ENCODE measurements at regions not wholly inside any gene's neighbourhood (a gene's known extent, or its start where the extent isn't known, plus 50 kb on each side); places are given as distances from the start of the nearest gene placed in this dataset.
"Not testable (repeated sequence)": the region's sequence is repeated elsewhere in the genome, so short reads cannot be mapped to it uniquely, and the experiment has no call there.

DNA sequence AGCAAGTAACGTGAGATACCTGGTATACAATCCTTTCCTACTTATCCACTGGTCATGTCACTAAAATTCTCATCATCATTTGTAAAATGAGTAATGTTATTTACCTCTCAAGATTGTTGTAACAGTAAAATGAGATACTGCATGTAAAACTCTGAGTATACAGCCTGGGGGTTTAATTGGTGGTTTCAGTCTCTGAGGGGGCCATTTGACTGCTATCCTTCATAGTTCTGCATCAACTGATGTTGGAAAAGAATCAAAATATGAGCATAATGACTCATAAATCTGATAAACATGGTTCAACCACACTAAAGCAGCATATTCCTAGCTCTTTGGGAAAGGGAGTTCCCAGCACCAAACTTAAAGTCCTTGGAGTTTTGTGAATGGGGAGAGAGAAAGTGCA, 181.0 kb upstream of the GHR start:
- no peak for DNase-seq (ENCODE audit: low read depth)

DNA sequence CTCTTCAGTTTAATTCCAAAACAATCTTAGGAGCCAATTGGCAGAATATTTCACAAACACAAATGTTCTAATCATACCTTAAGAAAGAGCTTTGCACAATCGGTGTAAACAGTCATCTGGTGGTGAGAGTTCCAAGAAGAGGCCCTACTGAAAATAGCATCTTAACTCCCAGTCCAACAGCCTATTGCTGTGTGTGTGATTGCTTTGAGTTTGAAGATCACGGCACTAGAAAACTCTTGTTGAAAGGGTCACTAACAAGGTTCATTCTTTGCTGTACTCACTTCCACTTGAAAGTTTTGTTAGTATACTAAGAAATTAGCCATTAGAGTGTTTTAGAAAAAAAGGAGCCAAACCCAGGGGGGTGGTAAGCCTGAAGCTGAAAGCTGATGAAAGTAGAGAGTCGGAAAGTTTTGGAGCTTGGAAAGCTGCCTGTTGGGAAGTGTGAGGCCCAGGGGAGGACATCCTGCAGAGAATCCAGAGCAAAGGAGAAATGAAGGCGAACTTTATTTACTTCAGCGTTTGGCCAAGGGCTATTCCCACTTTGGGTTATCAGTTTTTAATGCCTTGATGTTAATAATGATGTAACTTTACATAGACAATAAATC, 180.3 kb upstream of the GHR start:
- no peak for DNase-seq (ENCODE audit: low read depth)

DNA sequence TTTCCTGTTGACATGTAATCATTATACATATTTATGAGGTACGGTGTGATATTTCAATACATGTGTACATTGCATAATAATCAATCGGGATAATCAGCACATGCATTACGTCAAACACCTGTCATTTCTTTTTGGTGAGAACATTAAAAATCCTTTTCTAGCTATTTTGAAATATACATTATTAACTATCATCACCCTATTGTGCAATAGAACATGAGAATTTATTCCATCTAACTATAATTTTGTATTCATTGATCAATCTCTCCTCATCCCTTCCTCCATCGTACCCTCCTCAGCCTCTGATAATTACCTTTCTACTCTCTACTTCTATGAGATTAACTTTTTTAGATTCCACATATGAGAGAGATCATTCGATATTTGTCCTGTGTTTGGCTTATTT, 170.9 kb upstream of the GHR start:
- no peak for DNase-seq (ENCODE audit: low read depth)

DNA sequence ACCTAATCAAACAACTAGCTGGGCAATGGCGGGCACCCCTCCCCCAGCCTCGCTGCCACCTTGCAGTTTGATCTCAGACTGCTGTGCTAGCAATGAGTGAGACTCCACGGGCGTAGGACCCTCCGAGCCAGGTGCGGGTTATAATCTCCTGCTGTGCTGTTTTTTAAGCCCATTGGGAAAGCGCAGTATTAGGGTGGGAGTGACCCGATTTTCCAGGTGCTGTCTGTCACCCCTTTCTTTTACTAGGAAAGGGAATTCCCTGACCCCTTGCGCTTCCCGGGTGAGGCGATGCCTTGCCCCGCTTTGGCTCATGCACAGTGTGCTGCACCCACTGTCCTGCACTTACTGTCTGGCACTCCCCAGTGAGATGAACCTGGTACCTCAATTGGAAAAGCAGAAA, 163.3 kb upstream of the GHR start:
- DNase-seq (ENCODE audit: low read depth), result not testable (repeated sequence)

DNA sequence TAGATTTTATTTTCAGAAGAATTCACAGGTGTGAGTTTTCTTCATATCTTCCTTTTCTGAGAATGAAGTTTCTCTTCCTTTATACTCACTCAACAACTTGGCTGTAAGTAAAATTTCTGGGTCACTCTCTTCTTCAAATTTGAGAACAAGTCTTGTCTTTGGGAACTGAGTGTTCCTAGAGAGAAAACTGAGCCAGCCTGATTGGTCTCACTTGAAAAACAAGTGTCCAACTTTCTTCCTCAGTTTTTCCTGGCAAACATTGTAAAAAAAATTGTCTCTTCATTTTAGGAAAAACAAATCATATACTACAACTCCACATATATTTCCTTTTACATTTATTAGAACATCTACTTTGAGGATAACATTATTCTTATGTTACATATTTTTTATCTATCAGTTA, 156.1 kb upstream of the GHR start:
- DNase-seq (ENCODE audit: low read depth), result no peak

DNA sequence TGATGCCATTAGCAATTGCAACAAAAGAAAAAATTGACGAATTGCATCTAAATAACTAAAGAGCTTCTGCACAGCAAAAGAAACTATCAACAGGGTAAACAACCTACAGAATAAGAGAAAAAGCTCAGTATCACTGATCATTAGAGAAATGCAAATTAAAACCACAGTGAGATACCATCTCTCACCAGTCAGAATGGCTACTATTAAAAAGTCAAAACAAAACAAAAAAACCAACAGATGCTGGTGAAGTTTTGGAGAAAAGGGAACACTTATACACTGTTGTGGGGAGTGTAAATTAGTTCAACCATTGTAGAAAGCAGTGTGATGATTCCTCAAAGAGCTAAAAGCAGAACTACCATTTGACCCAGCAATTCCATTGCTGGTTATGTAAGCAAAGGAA, 155.1 kb upstream of the GHR start:
- not testable (repeated sequence) for DNase-seq (ENCODE audit: low read depth)

DNA sequence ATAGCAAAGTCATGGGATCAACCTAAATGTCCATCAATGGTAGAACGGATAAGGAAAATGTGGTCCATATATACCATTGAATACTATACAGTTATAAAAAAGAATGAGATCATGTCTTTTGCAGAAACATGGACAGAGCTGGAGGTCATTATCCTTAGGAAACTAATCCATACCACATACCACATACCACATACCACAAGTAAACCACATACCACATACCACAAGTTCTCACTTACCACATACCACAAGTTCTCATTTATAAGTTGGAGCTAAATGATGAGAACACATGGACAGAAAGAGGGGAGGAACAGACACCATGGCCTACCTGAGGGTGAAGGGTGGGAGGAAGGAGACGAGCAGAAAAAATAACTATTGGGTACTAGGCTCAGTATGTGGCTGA, 154.6 kb upstream of the GHR start:
- DNase-seq (ENCODE audit: low read depth), result no peak

DNA sequence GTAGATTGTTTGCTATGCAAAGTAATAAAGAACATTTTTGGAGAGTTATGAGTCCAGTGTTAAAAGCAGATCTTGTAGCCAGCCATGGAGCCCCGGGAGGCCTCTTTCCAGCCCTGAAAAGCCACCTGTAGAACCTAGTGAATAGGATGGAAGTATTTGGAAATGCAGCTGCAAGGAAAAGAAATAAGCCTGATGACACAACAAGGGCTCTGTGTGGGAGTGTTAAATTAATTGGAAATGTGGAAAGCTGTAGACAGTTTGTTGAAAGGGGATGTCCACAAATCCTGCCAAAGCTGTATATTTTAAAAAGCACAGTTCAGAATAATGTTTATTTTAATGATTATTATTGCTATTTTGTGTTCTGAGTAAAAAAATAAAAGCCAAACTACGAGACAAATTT, 152.5 kb upstream of the GHR start:
- DNase-seq (ENCODE audit: low read depth), result no peak

DNA sequence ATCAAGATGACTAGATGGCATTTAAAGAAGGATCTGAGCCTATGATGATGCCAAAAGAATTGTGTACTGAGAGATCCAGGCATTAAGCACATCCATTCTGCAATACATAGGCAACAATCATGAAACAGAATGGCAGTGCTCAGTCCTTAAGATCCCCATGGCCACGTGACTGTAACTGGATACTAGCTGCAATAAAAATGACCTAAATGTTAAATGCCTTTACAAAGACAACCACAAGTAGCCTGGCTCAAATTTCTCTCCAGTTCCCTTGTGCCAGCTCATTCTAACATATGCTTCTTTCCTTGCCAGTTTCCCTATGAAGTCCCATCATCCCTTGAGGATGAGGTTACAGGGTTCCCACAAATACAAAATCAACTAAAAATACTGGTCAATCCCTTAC, 148.3 kb upstream of the GHR start:
- no peak for DNase-seq (ENCODE audit: low read depth)

DNA sequence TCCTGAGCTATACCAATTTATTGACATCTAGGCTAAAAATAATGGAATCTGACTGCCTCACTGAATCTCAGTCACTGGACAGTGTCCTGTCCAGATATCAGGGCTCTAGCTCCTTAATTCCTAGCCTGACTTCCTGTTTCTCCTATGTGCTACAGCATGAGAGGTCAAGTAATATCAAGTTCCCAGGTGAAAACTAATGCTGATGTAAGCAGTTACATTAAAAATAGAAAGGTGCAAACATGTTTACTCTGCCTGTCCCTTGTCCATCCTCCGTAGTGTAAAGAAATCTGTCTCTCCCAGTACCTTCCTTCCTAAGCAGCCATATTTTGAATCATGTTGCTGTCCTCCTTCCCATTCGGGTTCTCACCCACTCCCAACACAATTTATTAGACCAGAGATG, 145.9 kb upstream of the GHR start:
- DNase-seq (ENCODE audit: low read depth), result no peak

DNA sequence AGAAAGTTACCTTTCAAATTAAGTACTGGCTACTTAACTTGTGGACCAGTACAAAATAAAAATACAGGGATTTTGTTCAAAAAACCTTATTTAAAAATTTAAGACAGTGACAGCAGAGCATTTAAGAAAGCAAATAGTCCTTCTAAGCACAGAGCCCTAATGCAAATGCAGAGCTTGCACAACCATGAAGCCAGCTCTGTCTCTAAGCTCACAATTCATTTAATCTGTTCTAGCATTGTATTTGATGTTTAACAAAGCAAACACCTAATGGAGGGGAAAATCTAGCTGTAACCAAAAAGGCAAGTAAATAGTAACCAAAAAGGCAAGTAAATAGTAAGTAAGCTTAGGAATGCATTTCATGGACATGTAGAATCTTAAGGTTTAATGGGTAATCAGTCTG, 138.7 kb upstream of the GHR start:
- DNase-seq (ENCODE audit: low read depth), result no peak

DNA sequence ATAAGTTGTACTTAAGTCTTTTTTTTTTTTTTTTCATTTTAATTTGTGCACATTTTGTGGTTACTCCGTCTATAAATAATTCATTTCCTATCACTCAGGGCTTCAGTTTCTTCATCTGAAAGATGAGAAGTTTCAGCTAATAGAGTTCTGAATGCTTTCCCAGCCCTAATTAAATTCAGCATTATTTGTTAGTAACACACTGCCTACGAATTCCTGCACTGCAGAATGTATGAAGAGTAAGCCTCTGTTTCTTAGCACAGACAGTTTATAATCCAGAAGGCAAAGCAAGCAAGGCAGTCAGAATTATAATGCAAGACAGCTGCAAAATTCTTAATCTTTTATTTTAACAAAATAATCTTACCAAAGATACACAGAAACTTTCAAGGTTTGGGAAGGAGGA, 138.0 kb upstream of the GHR start:
- no peak for DNase-seq (ENCODE audit: low read depth)

DNA sequence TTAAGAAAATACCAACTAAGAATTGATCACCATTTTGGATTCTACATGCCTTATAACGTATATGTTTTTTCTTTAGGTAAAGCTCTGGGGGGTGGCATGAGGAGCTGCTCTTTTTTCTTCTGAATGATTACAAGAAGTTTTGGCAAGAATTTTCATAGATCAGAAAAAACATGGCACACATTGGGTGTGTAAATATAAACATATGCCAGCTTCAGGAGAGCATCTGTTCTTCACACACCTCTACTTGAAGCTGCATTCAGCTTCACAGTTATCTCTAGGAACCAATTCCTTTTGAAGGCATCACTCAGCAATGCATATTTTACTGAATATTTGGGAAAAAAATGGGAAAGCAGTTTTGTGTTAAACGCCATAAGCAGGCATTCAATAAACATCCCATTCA, 122.7 kb upstream of the GHR start:
- DNase-seq (ENCODE audit: low read depth), result no peak

DNA sequence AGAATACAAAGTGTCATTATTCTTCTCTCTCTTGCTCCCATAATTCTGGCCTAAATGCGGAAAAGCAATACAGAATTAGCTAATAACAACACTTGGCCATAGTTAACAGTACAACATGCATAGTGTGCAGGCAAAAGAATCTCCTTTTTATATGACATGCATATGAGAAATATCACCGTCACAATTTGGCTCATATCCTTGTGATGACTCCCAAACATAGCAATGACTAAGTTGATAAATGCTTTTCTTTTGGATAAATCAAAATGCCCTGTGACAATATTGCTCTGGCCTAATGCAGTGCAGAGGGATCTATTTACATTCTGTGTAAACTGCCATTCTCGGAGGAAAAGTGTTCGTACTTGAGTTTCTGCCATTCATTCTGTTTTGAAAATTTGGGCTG, 121.9 kb upstream of the GHR start:
- no peak for DNase-seq (ENCODE audit: low read depth)

DNA sequence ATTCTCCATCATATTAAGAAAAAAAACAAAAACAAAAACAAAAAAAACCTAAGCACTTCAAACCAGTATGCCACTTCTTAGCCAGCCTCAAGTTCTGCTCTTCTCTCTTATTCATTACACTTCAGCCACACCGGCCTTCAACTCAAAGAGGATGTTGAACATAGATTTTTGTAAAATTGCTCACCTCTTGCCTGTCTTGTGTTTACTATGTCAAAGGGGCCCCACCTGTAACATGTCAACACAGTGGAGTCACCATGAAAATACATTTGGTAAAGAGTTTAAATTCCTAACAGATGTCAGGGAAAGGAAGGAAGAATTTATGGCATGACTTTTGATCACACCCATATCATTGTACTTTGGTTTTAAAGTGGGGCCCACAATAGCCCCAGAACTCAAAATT, 121.1 kb upstream of the GHR start:
- no peak for DNase-seq (ENCODE audit: low read depth)

DNA sequence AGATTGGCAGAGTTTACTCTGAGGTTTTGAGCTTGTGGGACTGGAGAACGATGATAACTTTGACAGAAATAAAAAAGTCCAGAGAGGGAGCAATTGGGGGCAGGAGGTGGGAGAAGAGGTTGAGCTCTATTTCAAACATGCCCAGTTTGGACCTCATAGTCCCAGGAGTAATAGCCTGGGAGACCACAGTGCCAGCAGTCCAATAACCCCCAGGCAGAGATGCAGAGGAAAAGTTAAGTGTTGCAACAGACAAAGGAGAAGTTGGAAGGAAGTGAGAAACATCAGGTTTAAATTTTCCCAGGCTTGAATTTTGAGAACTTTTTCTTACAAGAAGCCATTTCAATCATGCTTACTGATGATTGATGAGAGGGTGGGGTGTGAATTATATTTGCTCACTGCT, 117.0 kb upstream of the GHR start:
- DNase-seq (ENCODE audit: low read depth), result no peak

DNA sequence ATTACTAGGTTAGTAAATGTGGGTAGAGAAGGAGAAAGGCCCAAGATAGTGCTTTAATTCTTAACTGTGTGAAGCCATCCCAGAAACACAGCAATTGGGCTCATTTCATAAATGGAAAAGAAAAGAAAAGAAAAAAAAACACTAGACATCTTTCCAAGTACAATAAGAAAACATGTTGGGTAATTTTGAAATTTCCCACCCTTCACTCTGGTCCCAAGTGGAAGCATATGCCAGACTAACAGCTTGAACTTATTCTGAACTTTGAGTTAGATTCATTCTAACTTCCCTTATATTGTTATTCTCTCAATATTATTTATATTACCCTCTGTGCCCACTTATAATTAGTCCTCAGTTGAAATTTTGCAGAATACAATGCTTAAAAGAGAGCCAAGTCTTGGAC, 113.4 kb upstream of the GHR start:
- DNase-seq (ENCODE audit: low read depth), result no peak

DNA sequence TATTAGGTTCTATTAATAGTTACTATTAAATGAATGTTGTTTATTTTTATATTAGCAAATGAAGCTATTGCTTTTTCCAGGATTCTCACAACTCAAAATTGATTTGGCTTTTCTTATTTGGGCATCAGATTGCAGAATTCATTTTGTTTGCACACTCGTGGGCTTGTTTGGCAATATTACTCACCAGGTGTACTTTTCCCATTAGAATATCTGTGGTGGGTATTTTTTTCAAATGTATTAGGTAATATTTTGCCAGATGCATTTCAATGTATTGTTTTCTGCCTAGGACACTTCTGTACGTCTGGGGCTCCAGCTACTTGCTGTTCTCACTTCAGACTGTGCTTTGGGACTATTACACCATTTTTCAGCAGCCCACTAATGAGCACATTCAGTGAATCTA, 108.0 kb upstream of the GHR start:
- DNase-seq (ENCODE audit: low read depth), result no peak

DNA sequence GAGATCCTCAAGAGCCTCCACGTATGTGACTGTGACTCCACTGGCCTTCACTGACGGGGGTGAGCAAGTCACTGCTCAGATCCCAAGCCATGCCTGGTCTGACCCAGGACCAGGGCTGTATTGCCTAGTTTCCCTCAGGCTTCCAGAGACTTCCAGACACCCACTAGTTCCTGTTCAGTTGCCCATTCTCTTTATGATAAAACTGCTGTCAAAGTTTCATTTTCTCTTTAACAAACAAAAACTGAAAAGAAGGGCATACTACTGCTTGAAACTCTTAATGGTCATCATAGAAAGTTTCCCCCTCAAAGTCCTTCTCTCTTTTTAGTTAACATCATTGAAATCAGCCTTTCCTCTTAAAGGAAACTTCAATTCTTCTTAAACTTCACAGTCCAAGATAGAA, 105.7 kb upstream of the GHR start:
- DNase-seq (ENCODE audit: low read depth), result no peak

DNA sequence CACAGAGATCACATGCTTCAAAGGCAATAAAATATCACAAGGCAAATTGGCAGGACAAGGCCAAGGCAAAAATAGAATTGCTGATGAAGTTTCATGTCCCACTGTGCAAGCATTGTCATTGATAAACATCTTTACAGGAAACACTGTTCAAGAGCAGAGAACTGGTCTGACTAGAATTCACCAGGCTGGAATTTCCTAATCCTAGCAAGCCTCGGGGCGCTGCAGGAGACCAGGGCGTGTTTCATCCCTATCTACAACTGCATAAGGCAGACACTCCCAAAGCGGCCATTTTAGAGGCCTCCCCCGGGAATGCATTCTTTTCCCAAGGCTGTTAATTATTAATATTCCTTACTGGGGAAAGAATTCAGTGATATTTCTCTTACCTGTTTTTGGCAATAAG, 103.7 kb upstream of the GHR start:
- DNase-seq (ENCODE audit: low read depth), result not testable (repeated sequence)

DNA sequence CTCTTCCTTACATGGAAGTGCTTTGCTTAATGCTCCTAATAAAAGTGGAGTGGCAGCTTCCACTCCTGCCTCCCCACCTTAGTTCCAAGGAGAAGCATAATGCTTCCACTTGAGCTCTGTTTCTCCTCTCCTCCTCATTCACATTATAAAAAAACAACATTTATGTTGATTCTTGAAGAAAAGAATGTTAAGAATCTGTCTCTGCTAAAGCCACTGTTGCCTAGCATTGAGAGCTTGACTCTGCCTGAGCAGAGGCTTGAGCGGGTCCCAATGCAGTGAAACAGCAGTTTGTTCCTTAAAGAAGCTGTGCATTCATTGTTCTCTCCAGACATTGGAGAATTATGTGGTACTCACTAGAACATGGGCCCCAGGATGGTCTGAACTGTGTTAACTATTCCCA, 101.5 kb upstream of the GHR start:
- DNase-seq (ENCODE audit: low read depth), result no peak

DNA sequence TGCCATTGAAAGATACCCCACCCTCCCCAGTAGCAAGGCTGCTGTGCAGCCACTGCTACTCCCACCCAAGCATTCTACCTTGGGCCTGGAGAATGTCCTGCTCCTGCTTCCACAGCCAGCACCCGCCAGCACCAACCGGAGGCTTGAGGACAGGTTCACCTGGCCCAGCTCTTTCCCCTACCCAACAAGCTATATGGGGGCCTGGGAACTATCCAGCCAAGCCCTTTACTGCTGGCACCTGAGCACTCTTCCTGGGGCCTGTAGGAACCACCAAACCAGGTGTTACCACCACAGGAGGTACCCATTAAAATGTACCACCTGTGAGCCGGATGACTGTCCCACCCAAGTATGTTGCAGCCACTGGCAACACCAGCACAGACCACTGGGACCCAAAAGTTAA, 86.1 kb upstream of the GHR start:
- no peak for DNase-seq (ENCODE audit: low read depth)

DNA sequence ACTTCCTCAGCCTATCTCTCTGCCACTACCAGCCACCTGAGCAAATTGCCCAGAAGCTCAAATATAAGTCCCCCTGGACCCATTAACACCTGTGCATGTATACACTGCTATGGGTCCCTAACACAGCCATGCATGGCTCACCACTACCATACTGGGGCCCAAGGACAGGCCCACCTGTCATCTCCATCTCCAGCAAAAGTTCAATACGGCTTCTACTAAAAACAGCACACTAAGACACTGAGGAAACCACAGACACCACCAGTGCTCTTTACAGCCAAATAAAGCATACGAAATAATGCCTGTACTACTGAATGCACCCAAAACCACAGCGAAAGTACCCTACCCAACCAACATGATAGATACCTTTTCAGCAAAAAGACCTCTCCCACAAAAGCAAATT, 85.6 kb upstream of the GHR start:
- no peak for DNase-seq (ENCODE audit: low read depth)

DNA sequence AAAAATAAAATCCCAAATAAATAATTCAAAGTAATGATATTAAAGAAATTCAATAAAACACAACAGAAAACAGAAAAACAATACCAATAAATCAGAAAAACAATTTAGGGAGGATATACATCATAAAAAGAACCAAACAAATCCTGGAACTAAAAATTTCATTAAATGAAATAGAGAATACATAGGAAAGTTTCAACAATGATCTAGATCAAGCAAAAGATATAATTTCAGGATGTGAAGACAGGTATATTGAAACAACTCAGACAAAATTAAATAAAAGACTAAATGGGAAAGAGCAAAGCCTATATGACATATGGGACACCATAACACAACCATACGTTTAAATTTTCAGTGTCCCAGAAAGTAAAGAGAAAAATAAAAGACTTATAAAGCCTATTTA, 85.1 kb upstream of the GHR start:
- DNase-seq (ENCODE audit: low read depth), result no peak

DNA sequence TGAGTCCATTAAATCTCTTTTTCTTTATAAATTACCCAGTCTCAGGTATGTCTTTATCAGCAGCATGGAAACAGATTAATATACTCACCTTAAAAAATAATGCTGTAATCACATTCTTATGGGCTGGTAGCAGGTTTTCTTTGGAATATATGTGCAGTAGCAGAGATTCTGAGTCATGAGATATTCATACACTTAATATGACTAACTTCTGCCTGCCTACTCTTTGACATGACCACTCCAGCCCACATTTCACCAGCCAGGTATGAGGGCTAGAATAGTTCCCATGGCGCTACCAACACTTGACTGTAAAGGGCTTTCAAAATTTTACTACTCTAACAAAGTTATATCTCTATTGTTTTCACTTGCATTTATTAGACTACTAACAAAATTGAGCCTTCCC, 74.1 kb upstream of the GHR start:
- no peak for DNase-seq (ENCODE audit: low read depth)
